H9 (cell line): ENCODE measurements at regions not wholly inside any gene's neighbourhood (a gene's known extent, or its start where the extent isn't known, plus 50 kb on each side); places are given as distances from the start of the nearest gene placed in this dataset.
"Not testable (repeated sequence)": the region's sequence is repeated elsewhere in the genome, so short reads cannot be mapped to it uniquely, and the experiment has no call there.

Experiments used
- DNase-seq: peaks from one replicate; pipeline ENCODE4 v3.0.0-alpha.2; 2017
- H2AFZ ChIP-seq: one replicate; pipeline ENCODE4 v1.6.1; 2013; ENCODE audit warnings: mild to moderate bottlenecking, low read length, control low read depth, moderate library complexity
- H2AK5ac ChIP-seq: 2 replicates; pipeline ENCODE4 v1.6.1; 2013; ENCODE audit warnings: low read length, control low read depth, mixed read lengths; ENCODE audit not compliant: insufficient read length
- H2BK120ac ChIP-seq: one replicate; pipeline ENCODE4 v1.6.1; 2013; ENCODE audit warnings: low read depth, mild to moderate bottlenecking, low read length, control low read depth, inconsistent platforms; ENCODE audit not compliant: poor library complexity, severe bottlenecking
- H2BK12ac ChIP-seq: 2 replicates; pipeline ENCODE4 v1.6.1; 2013; ENCODE audit warnings: low read length, control low read depth, mixed read lengths, low read depth; ENCODE audit not compliant: insufficient read length
- H2BK15ac ChIP-seq: 2 replicates; pipeline ENCODE4 v1.6.1; 2013; ENCODE audit warnings: low read depth, low read length, control low read depth
- H2BK20ac ChIP-seq: one replicate; pipeline ENCODE4 v1.6.1; 2013; ENCODE audit warnings: low read depth, mild to moderate bottlenecking, low read length, control low read depth, inconsistent platforms; ENCODE audit not compliant: poor library complexity, severe bottlenecking
- H2BK5ac ChIP-seq: 2 replicates; pipeline ENCODE4 v1.6.1; 2013; ENCODE audit warnings: low read length, control low read depth, mixed read lengths; ENCODE audit not compliant: insufficient read length
- H3K14ac ChIP-seq: 2 replicates; pipeline ENCODE4 v1.6.1; 2013; ENCODE audit warnings: low read length, control low read depth; ENCODE audit not compliant: insufficient read depth
- H3K18ac ChIP-seq: 2 replicates; pipeline ENCODE4 v1.6.1; 2013; ENCODE audit warnings: low read depth, mild to moderate bottlenecking, mixed read lengths, low read length, control low read depth; ENCODE audit not compliant: insufficient read length
- H3K23ac ChIP-seq: 2 replicates; pipeline ENCODE4 v1.6.1; 2013; ENCODE audit warnings: low read length, control low read depth, mixed read lengths, low read depth; ENCODE audit not compliant: insufficient read length
- H3K23me2 ChIP-seq: 2 replicates; pipeline ENCODE4 v1.6.1; 2013; ENCODE audit warnings: low read depth, mild to moderate bottlenecking, mixed read lengths, low read length, control low read depth; ENCODE audit not compliant: insufficient read length, poor library complexity, severe bottlenecking
- H3K27ac ChIP-seq: 2 replicates; pipeline ENCODE4 v1.5.1; 2013; ENCODE audit warnings: low read length, control low read depth, mixed read lengths, low read depth; ENCODE audit not compliant: insufficient read length
- H3K27me3 ChIP-seq: 2 replicates; pipeline ENCODE4 v1.6.1; 2013; ENCODE audit warnings: low read length, control low read depth, inconsistent platforms; ENCODE audit not compliant: insufficient read depth
- H3K4ac ChIP-seq: 2 replicates; pipeline ENCODE4 v1.6.1; 2013; ENCODE audit warnings: low read depth, mild to moderate bottlenecking, control low read depth, inconsistent platforms, low read length, moderate library complexity
- H3K4me1 ChIP-seq: 2 replicates; pipeline ENCODE4 v1.6.1; 2013; ENCODE audit warnings: low read length, control low read depth, inconsistent platforms; ENCODE audit not compliant: insufficient read depth
- H3K4me2 ChIP-seq: 2 replicates; pipeline ENCODE4 v1.6.1; 2013; ENCODE audit warnings: low read length, control low read depth, mixed read lengths; ENCODE audit not compliant: insufficient read length, insufficient read depth
- H3K56ac ChIP-seq: 2 replicates; pipeline ENCODE4 v1.6.1; 2013; ENCODE audit warnings: low read depth, mild to moderate bottlenecking, mixed read lengths, low read length, control low read depth; ENCODE audit not compliant: insufficient read length
- H3K79me1 ChIP-seq: 2 replicates; pipeline ENCODE4 v1.6.1; 2013; ENCODE audit warnings: low read depth, mild to moderate bottlenecking, moderate library complexity, low read length, control low read depth, inconsistent platforms; ENCODE audit not compliant: insufficient read depth, poor library complexity, severe bottlenecking
- H3K79me2 ChIP-seq: 2 replicates; pipeline ENCODE4 v1.6.1; 2013; ENCODE audit warnings: low read length, control low read depth, inconsistent platforms; ENCODE audit not compliant: insufficient read depth
- H3K9ac ChIP-seq: 2 replicates; pipeline ENCODE4 v1.6.1; 2013; ENCODE audit warnings: low read length, control low read depth, mixed read lengths; ENCODE audit not compliant: insufficient read length; ENCODE audit errors: extremely low read depth
- H3K9me3 ChIP-seq: one replicate; pipeline ENCODE4 v1.6.1; 2013; ENCODE audit warnings: low read depth, low read length, inconsistent platforms; ENCODE audit not compliant: control insufficient read depth
- H3T11ph ChIP-seq: one replicate; pipeline ENCODE4 v1.6.1; 2013; ENCODE audit warnings: mild to moderate bottlenecking, low read length, control low read depth, inconsistent platforms
- H4K20me1 ChIP-seq: one replicate; pipeline ENCODE4 v1.6.1; 2013; ENCODE audit not compliant: control insufficient read depth, insufficient read length, insufficient read depth
- H4K5ac ChIP-seq: 2 replicates; pipeline ENCODE4 v1.6.1; 2013; ENCODE audit warnings: low read depth, mild to moderate bottlenecking, mixed read lengths, low read length, control low read depth; ENCODE audit not compliant: insufficient read length
- H4K8ac ChIP-seq: replicated peaks from 2 replicates; pipeline ENCODE4 v1.6.1; 2013; ENCODE audit warnings: low read length, control low read depth, mixed read lengths, low read depth; ENCODE audit not compliant: insufficient read length
- H4K91ac ChIP-seq: 2 replicates; pipeline ENCODE4 v1.6.1; 2013; ENCODE audit warnings: low read depth, mild to moderate bottlenecking, moderate library complexity, mixed read lengths, low read length, control low read depth; ENCODE audit not compliant: insufficient read length
- H3K27ac Mint-ChIP-seq, 3 experiments: 2 replicates in 2 of 3; 3 replicates in 1 of 3; pipeline ENCODE4 v1.8.0; 2020 to 2021; ENCODE audit warnings: mixed read lengths in 3 of 3, mild to moderate bottlenecking in 1 of 3, moderate library complexity in 1 of 3
- H3K27me3 Mint-ChIP-seq: 2 replicates; pipeline ENCODE4 v1.8.0; 2021; ENCODE audit warnings: low read depth, mild to moderate bottlenecking, moderate library complexity, mixed read lengths
- H3K36me3 Mint-ChIP-seq, 3 experiments: 2 replicates in 2 of 3; 3 replicates in 1 of 3; pipeline ENCODE4 v1.8.0; 2020 to 2021; ENCODE audit warnings: low read depth in 3 of 3, mixed read lengths in 3 of 3; ENCODE audit not compliant: insufficient read depth in 1 of 3
- H3K4me1 Mint-ChIP-seq, 2 experiments: 2 replicates each; pipeline ENCODE4 v1.8.0; 2020; ENCODE audit warnings: mixed read lengths in 2 of 2
- H3K4me3 Mint-ChIP-seq, 2 experiments: 2 replicates in 1 of 2; 3 replicates in 1 of 2; pipeline ENCODE4 v1.8.0; 2020 to 2021; ENCODE audit warnings: mild to moderate bottlenecking in 2 of 2, mixed read lengths in 2 of 2, moderate library complexity in 1 of 2
- H3K9me3 Mint-ChIP-seq, 2 experiments: 2 replicates in 1 of 2; 3 replicates in 1 of 2; pipeline ENCODE4 v1.8.0; 2020; ENCODE audit warnings: mild to moderate bottlenecking in 2 of 2, mixed read lengths in 2 of 2, moderate library complexity in 1 of 2
- WGBS: extraction: QIAGEN DNeasy Blood & Tissue Kit; methylation state at CpG from one replicate; pipeline ENCODE4 v1.1.7; 2013; ENCODE audit warnings: missing lambda C conversion rate, low lambda C conversion rate, mixed read lengths; ENCODE audit not compliant: insufficient read length; ENCODE audit errors: extremely low coverage; 5-methylcytosine and 5-hydroxymethylcytosine counted together
- TF ChIP-seq, protein P1 (sequence below): fragments of 200-600 bp; sonication (generic); conservative IDR thresholded peaks from 3 replicates; pipeline ENCODE4 v1.8.0; 2021; ENCODE audit warnings: antibody characterized with exemption, mild to moderate bottlenecking

DNA sequence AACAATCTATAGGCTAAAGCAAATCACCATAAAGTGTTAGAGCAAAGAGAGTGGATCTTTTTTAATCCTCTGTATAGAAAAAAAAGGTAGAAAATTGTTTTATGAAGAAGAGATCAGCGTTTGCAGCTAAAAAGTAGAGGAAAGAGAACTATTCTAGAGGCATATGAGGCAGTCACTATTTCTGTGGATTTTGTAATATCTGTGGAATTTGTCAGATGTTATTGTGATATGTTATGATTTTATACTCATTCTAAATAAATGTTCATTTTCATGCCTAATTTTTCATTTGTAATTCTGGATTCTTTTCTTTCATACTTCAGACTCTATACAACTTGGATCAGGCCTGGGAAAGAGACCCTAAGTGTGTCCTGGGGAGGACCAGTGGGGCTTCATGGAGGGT is 295.0 kb upstream of the LYZL1 start:
- no peak overlapping the region for H3K14ac ChIP-seq
- TF ChIP-seq, protein P1, sequence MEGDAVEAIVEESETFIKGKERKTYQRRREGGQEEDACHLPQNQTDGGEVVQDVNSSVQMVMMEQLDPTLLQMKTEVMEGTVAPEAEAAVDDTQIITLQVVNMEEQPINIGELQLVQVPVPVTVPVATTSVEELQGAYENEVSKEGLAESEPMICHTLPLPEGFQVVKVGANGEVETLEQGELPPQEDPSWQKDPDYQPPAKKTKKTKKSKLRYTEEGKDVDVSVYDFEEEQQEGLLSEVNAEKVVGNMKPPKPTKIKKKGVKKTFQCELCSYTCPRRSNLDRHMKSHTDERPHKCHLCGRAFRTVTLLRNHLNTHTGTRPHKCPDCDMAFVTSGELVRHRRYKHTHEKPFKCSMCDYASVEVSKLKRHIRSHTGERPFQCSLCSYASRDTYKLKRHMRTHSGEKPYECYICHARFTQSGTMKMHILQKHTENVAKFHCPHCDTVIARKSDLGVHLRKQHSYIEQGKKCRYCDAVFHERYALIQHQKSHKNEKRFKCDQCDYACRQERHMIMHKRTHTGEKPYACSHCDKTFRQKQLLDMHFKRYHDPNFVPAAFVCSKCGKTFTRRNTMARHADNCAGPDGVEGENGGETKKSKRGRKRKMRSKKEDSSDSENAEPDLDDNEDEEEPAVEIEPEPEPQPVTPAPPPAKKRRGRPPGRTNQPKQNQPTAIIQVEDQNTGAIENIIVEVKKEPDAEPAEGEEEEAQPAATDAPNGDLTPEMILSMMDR = no peak
- H3K18ac ChIP-seq = no peak overlapping the region
- H3K27me3 ChIP-seq = no peaks in the 10 kb centered on the region
- no peak for DNase-seq
- WGBS = no CpG with 5 or more reads among the region's 1 CpG
- Mint-ChIP-seq H3K27ac (no peak overlapping the region), H3K9me3 (peaks cover 2 to 7% of the 10 kb centered on the region in 2 experiments; a peak in 2 of 5 replicates), H3K4me3 (no peak overlapping the region), H3K36me3 (peaks cover 0 to 7% (median 0%) of the 10 kb centered on the region in 3 experiments; a peak in 4 of 7 replicates), H3K4me1 (peaks cover 5% of the 10 kb centered on the region in 2 experiments), H3K27me3 (no peaks in the 10 kb centered on the region)
- no peaks in the 10 kb centered on the region for H3K79me1 ChIP-seq
- H3K56ac ChIP-seq = no peak overlapping the region
- no peak overlapping the region for H4K91ac ChIP-seq
- H3K4ac ChIP-seq = no peak overlapping the region
- H2BK15ac ChIP-seq = no peak overlapping the region
- no peak overlapping the region for H3K9ac ChIP-seq
- H4K5ac ChIP-seq = no peak overlapping the region
- no peaks in the 10 kb centered on the region for H4K20me1 ChIP-seq
- no peak overlapping the region for H4K8ac ChIP-seq
- H2BK12ac ChIP-seq = no peak overlapping the region
- no peak overlapping the region for H2AK5ac ChIP-seq
- H2BK120ac ChIP-seq = no peak overlapping the region
- no peak overlapping the region for H3T11ph ChIP-seq
- no peak overlapping the region for H2BK20ac ChIP-seq
- H3K23me2 ChIP-seq = no peaks in the 10 kb centered on the region
- no peak overlapping the region for H3K4me2 ChIP-seq
- H3K4me1 ChIP-seq = no peaks in the 10 kb centered on the region
- no peak overlapping the region for H2AFZ ChIP-seq
- no peak overlapping the region for H3K27ac ChIP-seq
- H2BK5ac ChIP-seq = no peak overlapping the region
- H3K23ac ChIP-seq = no peak overlapping the region
- no peaks in the 10 kb centered on the region for H3K9me3 ChIP-seq
- H3K79me2 ChIP-seq = no peaks in the 10 kb centered on the region

DNA sequence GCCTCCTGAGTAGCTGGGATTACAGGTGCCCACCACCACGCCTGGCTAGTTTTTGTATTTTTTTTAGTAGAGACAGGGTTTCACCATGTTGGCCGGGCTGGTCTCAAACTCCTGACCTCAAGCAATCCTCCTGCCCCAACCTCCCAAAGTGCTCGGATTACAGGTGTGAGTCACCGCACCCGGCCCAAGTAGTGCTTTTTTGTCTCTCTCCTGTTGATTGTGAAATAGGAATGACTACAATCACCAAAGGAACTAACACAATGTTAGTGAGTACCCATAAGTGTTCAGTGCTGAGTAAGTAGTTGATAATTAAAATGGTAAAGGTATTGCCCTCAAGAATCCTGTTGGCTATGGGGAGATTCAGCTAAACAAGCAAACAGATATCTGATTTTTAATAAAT is 294.1 kb upstream of the LYZL1 start:
- not testable (repeated sequence) for H2BK120ac ChIP-seq, H3K27ac ChIP-seq, H3K27me3 ChIP-seq, H3K9ac ChIP-seq, H3K79me1 ChIP-seq, H3K4me3 Mint-ChIP-seq, H3K79me2 ChIP-seq, H3K9me3 Mint-ChIP-seq, H2BK5ac ChIP-seq, H3K4me1 Mint-ChIP-seq, H2AFZ ChIP-seq, H3K4me1 ChIP-seq, H3K27ac Mint-ChIP-seq, H4K91ac ChIP-seq, H3K27me3 Mint-ChIP-seq, H2AK5ac ChIP-seq, H3K9me3 ChIP-seq, H3K23me2 ChIP-seq, H2BK15ac ChIP-seq, H3K4ac ChIP-seq, H3K36me3 Mint-ChIP-seq, H4K20me1 ChIP-seq, H2BK20ac ChIP-seq, H3K23ac ChIP-seq, H3K18ac ChIP-seq, H3T11ph ChIP-seq, H3K56ac ChIP-seq, H4K5ac ChIP-seq, DNase-seq, H3K4me2 ChIP-seq, H4K8ac ChIP-seq, H2BK12ac ChIP-seq, H3K14ac ChIP-seq
- WGBS = no CpG with 5 or more reads among the region's 5 CpGs
